ENCODE measurements at regions not wholly inside any gene's neighbourhood (a gene's known extent, or its start where the extent isn't known, plus 50 kb on each side); places are given as distances from the start of the nearest gene placed in this dataset. TPM values are rescaled to one million over a fixed set of nuclear protein-coding genes. Genes with fewer than 3 reads are reported as not detected.

- no peak overlapping the region for H3K27ac ChIP-seq (ENCODE audit: extremely low read length, insufficient read depth, low read length)
- H3K36me3 ChIP-seq (replicated peaks in 1 of 2; ENCODE audit: control insufficient read depth in 1 of 2, insufficient read depth in 2 of 2, low read length in 2 of 2) = no peaks in the 10 kb centered on the region
- H3K79me2 ChIP-seq (ENCODE audit: insufficient read depth, low read length) = no peaks in the 10 kb centered on the region
- peaks cover 0 to 1% of the 10 kb centered on the region in 2 experiments; a peak in 1 of 5 replicates for H3K27me3 ChIP-seq (ENCODE audit: control insufficient read depth in 1 of 2, insufficient read depth in 2 of 2, low read length in 2 of 2)
- BruUV-seq (replicated peaks) = no TSS peak
- TF ChIP-seq DRAP1 (CRISPR knock-in tag; IDR thresholded peaks at IDR 0.05) = no peak
- no peak for TF ChIP-seq ARID3A (IDR thresholded peaks at IDR 0.05; ENCODE audit: low read depth, low read length)
- TF ChIP-seq MTA1 (CRISPR knock-in tag; IDR thresholded peaks at IDR 0.05; ENCODE audit: borderline replicate concordance) = no peak
- TF ChIP-seq DNMT3B (CRISPR knock-in tag; conservative IDR thresholded peaks at IDR 0.05) = no peak
- no peak for TF ChIP-seq ERF (CRISPR knock-in tag; IDR thresholded peaks at IDR 0.05)
- no peak for TF ChIP-seq TFAP4 (IDR thresholded peaks at IDR 0.05; ENCODE audit: borderline replicate concordance, low read depth)
- no peak for TF ChIP-seq ZNF7 (CRISPR knock-in tag; IDR thresholded peaks at IDR 0.05)
- TF ChIP-seq ZNF282 (IDR thresholded peaks at IDR 0.05; ENCODE audit: partially characterized antibody) = no peak
- TF ChIP-seq MTERF4 (CRISPR knock-in tag; IDR thresholded peaks at IDR 0.05) = no peak
- no peak for TF ChIP-seq ZNF251 (CRISPR knock-in tag; IDR thresholded peaks at IDR 0.05)
- POLR2A ChIA-PET = no interaction called here
- H2AFZ ChIP-seq (ENCODE audit: low read length) = no peak overlapping the region
- H3K4me3 ChIP-seq (replicated peaks in 1 of 3; ENCODE audit: insufficient read depth in 1 of 3, low read depth in 2 of 3, low read length in 3 of 3) = no peak overlapping the region
- intact Hi-C loops (cut with micrococcal nuclease; ENCODE audit: unreplicated experiment) = no loop called here
- no peaks in the 10 kb centered on the region for H3K9me3 ChIP-seq (ENCODE audit: low read length)
- FAIRE-seq (no peak), ATAC-seq (no peak), DNase-seq (ENCODE audit: low spot score) (no peak)
- H3K4me1 ChIP-seq (ENCODE audit: insufficient read depth, low read length) = no peaks in the 10 kb centered on the region
- CTCF ChIA-PET (ENCODE audit: low intra/inter-chr PET ratio, low total read pairs) = no interaction called here
- H3K4me2 ChIP-seq (ENCODE audit: low read depth, low read length) = no peak overlapping the region
- no peaks in the 10 kb centered on the region for H4K20me1 ChIP-seq (ENCODE audit: insufficient read depth, low read length)
- WGBS (ENCODE audit: low lambda C conversion rate) = 19% methylated on average over 2 of the region's 2 CpGs
- no peak overlapping the region for H3K9ac ChIP-seq (ENCODE audit: insufficient read depth, low read depth, low read length)
- in situ Hi-C loops (cut with HindIII; ENCODE audit: extremely low pct_ligation_motif_present, low pct_unique_long_range_greater_than_20kb) = no loop called here
Observed at GRCh38 chr18:47311585-47311984, 60.1 kb upstream of the SKOR2 start.

Small RNA genes in the stretch of these regions (microRNA-seq; reads per million reads assigned to microRNA genes)
- gene MIR4527 = not detected

Small RNA genes in the stretch of these regions (small RNA-seq; reads per million reads assigned to genes)
- gene MIR4527 (ENCODE audit: insufficient read depth in 2 of 3, insufficient read length in 3 of 3, low read depth in 2 of 3, low replicate concordance in 1 of 3) = 0 reads per million in 3 experiments
